ENCODE measurements at regions not wholly inside any gene's neighbourhood (a gene's known extent, or its start where the extent isn't known, plus 50 kb on each side); places are given as distances from the start of the nearest gene placed in this dataset.
"Not testable (repeated sequence)": the region's sequence is repeated elsewhere in the genome, so short reads cannot be mapped to it uniquely, and the experiment has no call there.

- no peak for DNase-seq
These were observed 168.3 kb upstream of the TSC22D2 start for GRCh38 chr3:150239766-150240165.

GRCh38 chr3:150238995-150239619, 169.0 kb upstream of the TSC22D2 start:
- no peak for DNase-seq

- DNase-seq, result no peak
These were observed 169.9 kb upstream of the TSC22D2 start for GRCh38 chr3:150238048-150238802.

GRCh38 chr3:150237490-150237889, 170.6 kb upstream of the TSC22D2 start:
- no peak for DNase-seq

GRCh38 chr3:150236316-150237082, 171.6 kb upstream of the TSC22D2 start:
- DNase-seq, result no peak

GRCh38 chr3:150235799-150236198, 172.3 kb upstream of the TSC22D2 start:
- DNase-seq, result no peak

GRCh38 chr3:150232992-150233451, 175.1 kb upstream of the TSC22D2 start:
- DNase-seq, result peak in 1 of 2 donors; percentile 26

GRCh38 chr3:150230037-150230436, 178.1 kb upstream of the TSC22D2 start:
- no peak for DNase-seq

- DNase-seq, result not testable (repeated sequence)
These were observed 179.5 kb upstream of the TSC22D2 start for GRCh38 chr3:150228626-150229025.

GRCh38 chr3:150227839-150228238, 180.3 kb upstream of the TSC22D2 start:
- DNase-seq, result peak; percentile 14 to 41

GRCh38 chr3:150225986-150226385, 182.1 kb upstream of the TSC22D2 start:
- no peak for DNase-seq

- DNase-seq, result no peak
These were observed 184.5 kb upstream of the TSC22D2 start for GRCh38 chr3:150223558-150223957.

GRCh38 chr3:150222691-150223489, 185.2 kb upstream of the TSC22D2 start:
- DNase-seq, result no peak

- DNase-seq, result no peak
These were observed 186.1 kb upstream of the TSC22D2 start for GRCh38 chr3:150221904-150222523.

GRCh38 chr3:150220799-150221198, 187.3 kb upstream of the TSC22D2 start:
- DNase-seq, result no peak

GRCh38 chr3:150220041-150220440, 188.1 kb upstream of the TSC22D2 start:
- DNase-seq, result no peak

GRCh38 chr3:150218841-150219240, 189.3 kb upstream of the TSC22D2 start:
- DNase-seq, result no peak

GRCh38 chr3:150218236-150218635, 189.9 kb upstream of the TSC22D2 start:
- no peak for DNase-seq

GRCh38 chr3:150217691-150218090, 190.4 kb upstream of the TSC22D2 start:
- DNase-seq, result no peak

GRCh38 chr3:150216866-150217600, 191.1 kb upstream of the TSC22D2 start:
- DNase-seq, result no peak

GRCh38 chr3:150216041-150216811, 191.9 kb upstream of the TSC22D2 start:
- no peak for DNase-seq
